ENCODE measurements at regions not wholly inside any gene's neighbourhood (a gene's known extent, or its start where the extent isn't known, plus 50 kb on each side); places are given as distances from the start of the nearest gene placed in this dataset.

DNA sequence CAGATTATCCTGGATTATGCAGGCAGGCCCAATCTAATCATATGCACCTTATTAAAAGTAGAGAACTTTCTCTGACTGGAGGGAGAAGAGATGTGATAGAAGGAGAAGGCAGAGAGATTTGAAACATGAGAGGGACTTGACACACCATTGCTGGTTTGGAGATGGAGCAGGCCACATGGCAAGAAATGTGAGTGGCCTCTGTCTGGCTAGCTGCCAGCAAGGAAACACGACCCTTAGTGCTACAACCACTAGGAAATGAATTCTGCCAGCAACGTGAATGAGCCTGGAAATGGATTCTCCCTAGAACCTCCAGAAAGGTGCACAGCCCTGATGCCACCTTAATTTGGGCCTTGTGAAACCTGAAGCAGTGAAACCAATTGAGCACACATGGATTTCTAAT lies 79.5 kb upstream of the MBNL3 start:
- Histone ChIP-seq H3K4me2 (ENCODE audit: low read length) (no peak overlapping the region), H3K4me1 (ENCODE audit: insufficient read depth, low read length) (no peaks in the 10 kb centered on the region), H3K9me3 (ENCODE audit: insufficient read depth, low read depth, low read length) (no peaks in the 10 kb centered on the region), H2AFZ (ENCODE audit: low read depth, low read length) (no peak overlapping the region), H3K79me2 (ENCODE audit: insufficient read depth, low read length) (no peaks in the 10 kb centered on the region), H3K36me3 (ENCODE audit: insufficient read depth, low read length) (no peaks in the 10 kb centered on the region), H3K27me3 (ENCODE audit: insufficient read depth, low read length) (no peaks in the 10 kb centered on the region), H4K20me1 (ENCODE audit: insufficient read depth, low read length) (no peaks in the 10 kb centered on the region), H3K4me3 (ENCODE audit: insufficient read depth, low read depth, low read length) (no peak overlapping the region), H3K27ac (ENCODE audit: low read depth, low read length) (no peak overlapping the region), H3K9ac (ENCODE audit: low read length) (no peak overlapping the region)
- TF ChIP-seq, protein P1, sequence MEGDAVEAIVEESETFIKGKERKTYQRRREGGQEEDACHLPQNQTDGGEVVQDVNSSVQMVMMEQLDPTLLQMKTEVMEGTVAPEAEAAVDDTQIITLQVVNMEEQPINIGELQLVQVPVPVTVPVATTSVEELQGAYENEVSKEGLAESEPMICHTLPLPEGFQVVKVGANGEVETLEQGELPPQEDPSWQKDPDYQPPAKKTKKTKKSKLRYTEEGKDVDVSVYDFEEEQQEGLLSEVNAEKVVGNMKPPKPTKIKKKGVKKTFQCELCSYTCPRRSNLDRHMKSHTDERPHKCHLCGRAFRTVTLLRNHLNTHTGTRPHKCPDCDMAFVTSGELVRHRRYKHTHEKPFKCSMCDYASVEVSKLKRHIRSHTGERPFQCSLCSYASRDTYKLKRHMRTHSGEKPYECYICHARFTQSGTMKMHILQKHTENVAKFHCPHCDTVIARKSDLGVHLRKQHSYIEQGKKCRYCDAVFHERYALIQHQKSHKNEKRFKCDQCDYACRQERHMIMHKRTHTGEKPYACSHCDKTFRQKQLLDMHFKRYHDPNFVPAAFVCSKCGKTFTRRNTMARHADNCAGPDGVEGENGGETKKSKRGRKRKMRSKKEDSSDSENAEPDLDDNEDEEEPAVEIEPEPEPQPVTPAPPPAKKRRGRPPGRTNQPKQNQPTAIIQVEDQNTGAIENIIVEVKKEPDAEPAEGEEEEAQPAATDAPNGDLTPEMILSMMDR (IDR thresholded peaks at IDR 0.05; ENCODE audit: insufficient read depth, low read depth, low read length), result no peak
- no peak for TF ChIP-seq EZH2 (IDR thresholded peaks at IDR 0.05; ENCODE audit: insufficient read depth, low read length)
- Mint-ChIP-seq H3K27me3 (ENCODE audit: low read depth, unreplicated experiment) (no peaks in the 10 kb centered on the region), H3K4me3 (ENCODE audit: unreplicated experiment) (no peak overlapping the region), H3K9me3 (ENCODE audit: unreplicated experiment) (no peaks in the 10 kb centered on the region), H3K4me1 (ENCODE audit: low read depth, unreplicated experiment) (peaks cover 6% of the 10 kb centered on the region), H3K27ac (ENCODE audit: unreplicated experiment) (no peak overlapping the region), H3K36me3 (ENCODE audit: low read depth, unreplicated experiment) (no peaks in the 10 kb centered on the region)
- DNase-seq (ENCODE audit: low read depth) (no peak), FAIRE-seq (no peak)

DNA sequence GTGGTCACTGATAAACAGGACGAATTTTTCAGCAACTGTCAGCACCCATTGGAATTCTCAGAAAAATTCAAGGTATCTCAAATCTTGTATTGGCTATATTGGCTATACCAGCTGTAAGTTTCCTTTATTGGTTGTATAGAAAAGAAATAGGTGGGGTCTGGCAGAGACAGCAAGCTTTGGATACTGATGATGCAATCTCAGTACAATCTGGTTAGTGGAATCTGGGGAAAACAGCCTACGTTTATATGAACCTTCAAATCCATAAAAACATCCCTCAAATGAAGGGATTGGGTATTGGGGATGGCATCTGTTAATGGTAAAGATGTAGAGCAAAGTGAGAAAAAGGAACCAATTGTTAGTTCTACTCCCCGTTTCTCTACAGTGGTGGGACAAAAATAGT lies 76.4 kb upstream of the MBNL3 start:
- no peak for FAIRE-seq
- Histone ChIP-seq H3K9ac (ENCODE audit: low read length) (no peak overlapping the region), H3K36me3 (ENCODE audit: insufficient read depth, low read length) (no peaks in the 10 kb centered on the region), H3K4me1 (ENCODE audit: insufficient read depth, low read length) (no peaks in the 10 kb centered on the region), H3K9me3 (ENCODE audit: insufficient read depth, low read depth, low read length) (no peaks in the 10 kb centered on the region), H3K79me2 (ENCODE audit: insufficient read depth, low read length) (no peaks in the 10 kb centered on the region), H2AFZ (ENCODE audit: low read depth, low read length) (no peak overlapping the region), H3K4me3 (ENCODE audit: insufficient read depth, low read depth, low read length) (no peak overlapping the region), H3K27ac (ENCODE audit: low read depth, low read length) (no peak overlapping the region), H3K4me2 (ENCODE audit: low read length) (no peak overlapping the region), H4K20me1 (ENCODE audit: insufficient read depth, low read length) (no peaks in the 10 kb centered on the region), H3K27me3 (ENCODE audit: insufficient read depth, low read length) (no peaks in the 10 kb centered on the region)
- TF ChIP-seq EZH2 (IDR thresholded peaks at IDR 0.05; ENCODE audit: insufficient read depth, low read length), result no peak
- TF ChIP-seq, protein P1 (IDR thresholded peaks at IDR 0.05; ENCODE audit: insufficient read depth, low read depth, low read length), result no peak
- no peak for DNase-seq (ENCODE audit: low read depth)
- no peaks in the 10 kb centered on the region for H3K27me3 Mint-ChIP-seq (ENCODE audit: low read depth, unreplicated experiment)
- H3K4me1 Mint-ChIP-seq (ENCODE audit: low read depth, unreplicated experiment), result peaks cover 6% of the 10 kb centered on the region
- H3K27ac Mint-ChIP-seq (ENCODE audit: unreplicated experiment), result no peak overlapping the region
- no peaks in the 10 kb centered on the region for H3K36me3 Mint-ChIP-seq (ENCODE audit: low read depth, unreplicated experiment)
- H3K4me3 Mint-ChIP-seq (ENCODE audit: unreplicated experiment), result no peak overlapping the region
- H3K9me3 Mint-ChIP-seq (ENCODE audit: unreplicated experiment), result no peaks in the 10 kb centered on the region

DNA sequence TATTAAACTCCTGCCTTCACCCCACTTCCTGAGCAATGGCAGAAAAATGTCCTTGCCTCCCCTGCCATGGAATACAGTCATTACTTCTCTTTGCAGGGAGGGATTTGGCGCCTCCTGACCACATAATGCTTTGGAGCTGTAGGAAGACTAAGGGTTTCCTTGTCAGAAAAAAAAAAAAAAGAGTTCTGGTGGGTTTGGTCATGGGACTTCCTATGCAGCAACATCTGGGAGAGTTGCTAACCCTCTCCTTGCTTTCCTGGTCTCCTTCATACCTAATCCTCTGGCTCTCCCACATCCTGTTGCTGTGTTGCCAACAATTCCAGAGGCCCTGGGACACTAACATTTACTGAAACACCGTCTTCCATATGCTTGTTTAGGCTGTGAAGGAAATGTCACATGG lies 75.1 kb upstream of the MBNL3 start:
- H3K27ac Mint-ChIP-seq (ENCODE audit: unreplicated experiment), result peak overlapping the region; percentile 38
- H2AFZ ChIP-seq (ENCODE audit: low read depth, low read length), result no peak overlapping the region
- peak; percentile 23 for FAIRE-seq
- H3K36me3 ChIP-seq (ENCODE audit: insufficient read depth, low read length), result no peaks in the 10 kb centered on the region
- TF ChIP-seq, protein P1 (IDR thresholded peaks at IDR 0.05; ENCODE audit: insufficient read depth, low read depth, low read length), result no peak
- TF ChIP-seq EZH2 (IDR thresholded peaks at IDR 0.05; ENCODE audit: insufficient read depth, low read length), result no peak
- H3K36me3 Mint-ChIP-seq (ENCODE audit: low read depth, unreplicated experiment), result no peaks in the 10 kb centered on the region
- H3K27ac ChIP-seq (ENCODE audit: low read depth, low read length), result no peak overlapping the region
- no peaks in the 10 kb centered on the region for H4K20me1 ChIP-seq (ENCODE audit: insufficient read depth, low read length)
- no peak overlapping the region for H3K4me3 ChIP-seq (ENCODE audit: insufficient read depth, low read depth, low read length)
- H3K79me2 ChIP-seq (ENCODE audit: insufficient read depth, low read length), result no peaks in the 10 kb centered on the region
- peaks cover 6% of the 10 kb centered on the region for H3K4me1 Mint-ChIP-seq (ENCODE audit: low read depth, unreplicated experiment)
- no peak overlapping the region for H3K9ac ChIP-seq (ENCODE audit: low read length)
- peak; percentile 6 for DNase-seq (ENCODE audit: low read depth)
- H3K4me1 ChIP-seq (ENCODE audit: insufficient read depth, low read length), result no peaks in the 10 kb centered on the region
- H3K27me3 ChIP-seq (ENCODE audit: insufficient read depth, low read length), result no peaks in the 10 kb centered on the region
- H3K4me2 ChIP-seq (ENCODE audit: low read length), result no peak overlapping the region
- H3K9me3 ChIP-seq (ENCODE audit: insufficient read depth, low read depth, low read length), result no peaks in the 10 kb centered on the region
- no peak overlapping the region for H3K4me3 Mint-ChIP-seq (ENCODE audit: unreplicated experiment)
- H3K27me3 Mint-ChIP-seq (ENCODE audit: low read depth, unreplicated experiment), result no peaks in the 10 kb centered on the region
- H3K9me3 Mint-ChIP-seq (ENCODE audit: unreplicated experiment), result no peaks in the 10 kb centered on the region
